ENCODE measurements at regions not wholly inside any gene's neighbourhood (a gene's known extent, or its start where the extent isn't known, plus 50 kb on each side); places are given as distances from the start of the nearest gene placed in this dataset.

DNA sequence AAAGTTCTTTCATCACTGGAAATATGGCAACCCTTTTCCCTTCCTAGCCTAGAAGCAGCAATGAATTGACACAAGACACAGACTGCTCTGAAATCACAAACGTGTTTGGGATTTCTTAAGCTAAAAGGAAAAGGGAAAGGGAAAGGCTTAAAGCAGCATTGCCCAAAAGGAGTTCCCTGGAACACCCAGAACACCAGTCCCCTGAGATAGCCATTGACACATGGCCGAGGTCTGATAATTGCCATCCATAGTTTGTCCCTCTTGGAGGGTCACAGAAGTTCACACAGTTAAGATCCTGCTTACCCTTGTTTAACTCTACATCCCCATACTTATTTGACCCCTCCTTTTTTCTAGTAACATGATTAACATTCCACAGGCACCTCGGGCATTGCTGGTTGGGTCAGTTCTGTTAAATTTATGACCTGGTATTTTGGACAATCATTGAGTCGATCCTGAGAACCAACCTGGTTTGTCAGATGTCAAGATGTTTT, 72.9 kb downstream of the ZNF281 start:
- TF ChIP-seq, protein P1, sequence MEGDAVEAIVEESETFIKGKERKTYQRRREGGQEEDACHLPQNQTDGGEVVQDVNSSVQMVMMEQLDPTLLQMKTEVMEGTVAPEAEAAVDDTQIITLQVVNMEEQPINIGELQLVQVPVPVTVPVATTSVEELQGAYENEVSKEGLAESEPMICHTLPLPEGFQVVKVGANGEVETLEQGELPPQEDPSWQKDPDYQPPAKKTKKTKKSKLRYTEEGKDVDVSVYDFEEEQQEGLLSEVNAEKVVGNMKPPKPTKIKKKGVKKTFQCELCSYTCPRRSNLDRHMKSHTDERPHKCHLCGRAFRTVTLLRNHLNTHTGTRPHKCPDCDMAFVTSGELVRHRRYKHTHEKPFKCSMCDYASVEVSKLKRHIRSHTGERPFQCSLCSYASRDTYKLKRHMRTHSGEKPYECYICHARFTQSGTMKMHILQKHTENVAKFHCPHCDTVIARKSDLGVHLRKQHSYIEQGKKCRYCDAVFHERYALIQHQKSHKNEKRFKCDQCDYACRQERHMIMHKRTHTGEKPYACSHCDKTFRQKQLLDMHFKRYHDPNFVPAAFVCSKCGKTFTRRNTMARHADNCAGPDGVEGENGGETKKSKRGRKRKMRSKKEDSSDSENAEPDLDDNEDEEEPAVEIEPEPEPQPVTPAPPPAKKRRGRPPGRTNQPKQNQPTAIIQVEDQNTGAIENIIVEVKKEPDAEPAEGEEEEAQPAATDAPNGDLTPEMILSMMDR (IDR thresholded peaks at IDR 0.05; ENCODE audit: low read depth, low read length) = no peak
- TF ChIP-seq, protein P2, sequence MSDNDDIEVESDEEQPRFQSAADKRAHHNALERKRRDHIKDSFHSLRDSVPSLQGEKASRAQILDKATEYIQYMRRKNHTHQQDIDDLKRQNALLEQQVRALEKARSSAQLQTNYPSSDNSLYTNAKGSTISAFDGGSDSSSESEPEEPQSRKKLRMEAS (IDR thresholded peaks at IDR 0.05; ENCODE audit: low read depth, low read length) = no peak
- TF ChIP-seq POLR2A (IDR thresholded peaks at IDR 0.05; ENCODE audit: extremely low read depth, insufficient read length) = no peak
